DND-41 (cell line): ENCODE measurements at regions not wholly inside any gene's neighbourhood (a gene's known extent, or its start where the extent isn't known, plus 50 kb on each side); places are given as distances from the start of the nearest gene placed in this dataset.

ENCODE experiments used
- EZH2 ChIP-seq: IDR thresholded peaks from 3 replicates; pipeline ENCODE4 v1.6.1; 2012; ENCODE audit warnings: borderline replicate concordance, low read depth, mild to moderate bottlenecking, moderate library complexity, low read length, inconsistent platforms; ENCODE audit not compliant: severe bottlenecking
- TF ChIP-seq, protein P1 (sequence below): IDR thresholded peaks from 2 replicates; pipeline ENCODE4 v1.5.1; 2012; ENCODE audit warnings: borderline replicate concordance, low read length, moderate library complexity, mild to moderate bottlenecking; ENCODE audit not compliant: poor library complexity, severe bottlenecking; ENCODE audit errors: extremely low read depth

GRCh38 chr12:115866909-115867525 lies 410.5 kb downstream of the MED13L start:
- TF ChIP-seq, protein P1, sequence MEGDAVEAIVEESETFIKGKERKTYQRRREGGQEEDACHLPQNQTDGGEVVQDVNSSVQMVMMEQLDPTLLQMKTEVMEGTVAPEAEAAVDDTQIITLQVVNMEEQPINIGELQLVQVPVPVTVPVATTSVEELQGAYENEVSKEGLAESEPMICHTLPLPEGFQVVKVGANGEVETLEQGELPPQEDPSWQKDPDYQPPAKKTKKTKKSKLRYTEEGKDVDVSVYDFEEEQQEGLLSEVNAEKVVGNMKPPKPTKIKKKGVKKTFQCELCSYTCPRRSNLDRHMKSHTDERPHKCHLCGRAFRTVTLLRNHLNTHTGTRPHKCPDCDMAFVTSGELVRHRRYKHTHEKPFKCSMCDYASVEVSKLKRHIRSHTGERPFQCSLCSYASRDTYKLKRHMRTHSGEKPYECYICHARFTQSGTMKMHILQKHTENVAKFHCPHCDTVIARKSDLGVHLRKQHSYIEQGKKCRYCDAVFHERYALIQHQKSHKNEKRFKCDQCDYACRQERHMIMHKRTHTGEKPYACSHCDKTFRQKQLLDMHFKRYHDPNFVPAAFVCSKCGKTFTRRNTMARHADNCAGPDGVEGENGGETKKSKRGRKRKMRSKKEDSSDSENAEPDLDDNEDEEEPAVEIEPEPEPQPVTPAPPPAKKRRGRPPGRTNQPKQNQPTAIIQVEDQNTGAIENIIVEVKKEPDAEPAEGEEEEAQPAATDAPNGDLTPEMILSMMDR: peak; percentile 50
- TF ChIP-seq EZH2: no peak
